ENCODE measurements at regions not wholly inside any gene's neighbourhood (a gene's known extent, or its start where the extent isn't known, plus 50 kb on each side); places are given as distances from the start of the nearest gene placed in this dataset.
"Not testable (repeated sequence)": the region's sequence is repeated elsewhere in the genome, so short reads cannot be mapped to it uniquely, and the experiment has no call there.

DNA sequence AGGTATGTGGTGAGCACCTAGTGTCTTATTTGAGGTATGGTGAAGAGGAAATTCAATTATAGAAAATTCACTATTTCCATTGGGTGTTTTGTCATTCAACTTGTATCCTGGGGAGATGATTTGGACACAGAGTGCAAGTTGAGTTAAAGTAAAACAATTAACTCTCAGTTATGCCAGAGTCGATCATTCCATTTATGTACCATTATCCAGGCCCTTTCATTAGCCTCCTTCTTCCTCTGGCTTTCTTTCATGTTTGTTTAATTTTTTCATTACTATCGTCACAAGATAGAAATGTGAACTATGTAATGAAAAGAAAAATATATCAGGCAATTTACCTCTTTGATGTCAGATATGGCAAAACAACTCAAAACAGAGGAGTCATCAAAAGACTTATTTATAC lies 1347.2 kb upstream of the NUDT12 start:
- DNase-seq = no peak

GRCh38 chr5:104904561-104904960 lies 1342.0 kb upstream of the NUDT12 start:
- DNase-seq = no peak

GRCh38 chr5:104903941-104904340 lies 1341.4 kb upstream of the NUDT12 start:
- DNase-seq = no peak

- DNase-seq = no peak
Observed at GRCh38 chr5:104891596-104891995, 1329.0 kb upstream of the NUDT12 start.

- no peak for DNase-seq
Observed at GRCh38 chr5:104890767-104891166, 1328.2 kb upstream of the NUDT12 start.

GRCh38 chr5:104859437-104859836 lies 1296.8 kb upstream of the NUDT12 start:
- DNase-seq = no peak

DNA sequence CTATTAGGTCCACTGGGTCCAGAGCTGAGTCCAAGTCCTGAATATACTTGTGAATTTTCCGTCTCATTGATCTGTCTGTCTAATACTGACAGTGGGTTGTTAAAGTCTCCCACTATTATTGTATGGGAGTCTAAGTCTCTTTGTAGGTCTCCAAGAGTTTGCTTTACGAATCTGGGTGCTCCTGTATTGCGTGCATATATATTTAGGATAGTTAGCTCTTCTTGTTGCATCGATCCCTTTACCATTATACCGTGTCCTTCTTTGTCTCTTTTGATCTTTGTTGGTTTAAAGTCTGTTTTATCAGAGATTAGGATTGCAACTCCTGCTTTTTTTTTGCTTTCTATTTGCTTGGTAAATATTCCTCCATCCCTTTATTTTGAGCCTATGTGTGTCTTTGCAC lies 1289.5 kb upstream of the NUDT12 start:
- DNase-seq = not testable (repeated sequence)

GRCh38 chr5:104845541-104845940 lies 1283.0 kb upstream of the NUDT12 start:
- DNase-seq = no peak

GRCh38 chr5:104843822-104844221 lies 1281.2 kb upstream of the NUDT12 start:
- no peak for DNase-seq

DNA sequence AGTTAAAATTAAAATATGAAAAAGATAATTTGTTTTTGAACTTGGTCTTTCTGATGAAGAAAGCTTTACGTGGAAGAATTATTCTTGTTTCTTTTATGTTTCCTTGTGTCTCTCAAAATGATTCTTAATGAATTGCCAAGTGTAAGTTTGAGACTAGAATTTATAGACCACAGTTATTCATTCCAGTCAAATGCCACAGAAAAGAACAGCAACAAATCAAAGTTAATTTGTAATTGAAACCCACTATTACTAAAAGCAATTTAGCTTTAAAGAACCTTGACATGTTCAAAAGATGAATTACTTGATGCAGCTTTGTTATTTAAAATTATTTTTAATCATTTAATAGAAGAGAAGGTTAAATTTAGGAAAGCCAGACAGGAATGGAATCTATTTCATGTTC lies 1277.7 kb upstream of the NUDT12 start:
- DNase-seq = no peak

- not testable (repeated sequence) for DNase-seq
Observed at GRCh38 chr5:104831515-104831914, 1268.9 kb upstream of the NUDT12 start.

DNA sequence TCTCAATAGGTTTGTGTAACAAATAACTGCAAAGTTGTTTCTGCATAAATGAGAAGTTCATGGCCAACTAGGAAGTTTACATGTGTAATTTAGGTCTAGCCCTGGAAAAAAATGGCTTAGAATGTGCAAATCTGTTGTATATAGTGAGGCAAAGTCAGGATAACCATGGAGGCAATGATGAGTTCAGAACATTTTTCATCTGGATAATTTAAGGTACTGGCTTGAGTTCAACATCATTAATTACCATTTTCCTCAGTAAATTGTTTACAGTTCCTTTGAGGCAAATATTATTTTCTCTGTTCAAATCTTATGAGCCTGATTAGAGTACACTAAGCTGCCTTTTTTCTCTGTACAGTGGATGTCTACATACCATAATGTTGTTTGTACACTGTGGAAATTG lies 1259.0 kb upstream of the NUDT12 start:
- DNase-seq = peak in 1 of 3 donors; percentile 6

DNA sequence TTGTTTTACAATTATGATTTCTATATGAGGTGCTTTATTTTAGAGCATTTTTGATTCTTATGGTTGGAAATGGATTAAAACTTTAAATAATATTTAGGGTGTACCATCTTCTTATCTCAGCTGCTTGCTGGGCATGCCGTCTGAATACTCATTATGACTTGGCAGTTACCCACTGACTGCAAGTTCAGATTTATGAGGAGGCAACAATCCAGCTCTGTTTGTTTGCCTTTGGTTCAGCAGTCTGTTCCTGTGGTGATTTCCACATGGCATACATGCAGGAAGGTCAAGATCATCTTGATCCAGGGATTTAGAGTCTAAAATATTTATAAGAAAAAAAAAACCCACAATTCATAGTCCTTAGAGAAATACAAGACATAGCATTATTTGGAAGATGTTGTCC lies 1254.5 kb upstream of the NUDT12 start:
- DNase-seq = no peak

DNA sequence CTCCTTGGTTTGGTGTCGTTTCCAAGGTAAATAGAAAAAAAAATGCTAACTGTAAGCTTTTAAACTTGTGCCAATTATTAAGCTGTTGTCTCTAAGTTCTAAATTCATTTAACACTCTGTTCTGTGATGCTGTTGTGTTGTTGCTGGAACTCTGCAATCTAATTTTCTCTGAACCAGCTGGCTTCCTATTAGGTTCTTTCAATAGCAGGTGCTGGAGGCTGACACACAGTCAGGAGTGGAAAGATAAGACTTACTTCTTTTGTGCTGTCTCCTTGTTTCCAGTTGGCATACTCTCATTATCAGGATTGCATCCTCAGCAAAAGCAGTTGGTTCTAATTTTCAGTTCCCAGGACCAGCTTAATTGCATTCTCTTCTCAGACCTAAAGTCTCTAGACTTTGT lies 1252.6 kb upstream of the NUDT12 start:
- no peak for DNase-seq

DNA sequence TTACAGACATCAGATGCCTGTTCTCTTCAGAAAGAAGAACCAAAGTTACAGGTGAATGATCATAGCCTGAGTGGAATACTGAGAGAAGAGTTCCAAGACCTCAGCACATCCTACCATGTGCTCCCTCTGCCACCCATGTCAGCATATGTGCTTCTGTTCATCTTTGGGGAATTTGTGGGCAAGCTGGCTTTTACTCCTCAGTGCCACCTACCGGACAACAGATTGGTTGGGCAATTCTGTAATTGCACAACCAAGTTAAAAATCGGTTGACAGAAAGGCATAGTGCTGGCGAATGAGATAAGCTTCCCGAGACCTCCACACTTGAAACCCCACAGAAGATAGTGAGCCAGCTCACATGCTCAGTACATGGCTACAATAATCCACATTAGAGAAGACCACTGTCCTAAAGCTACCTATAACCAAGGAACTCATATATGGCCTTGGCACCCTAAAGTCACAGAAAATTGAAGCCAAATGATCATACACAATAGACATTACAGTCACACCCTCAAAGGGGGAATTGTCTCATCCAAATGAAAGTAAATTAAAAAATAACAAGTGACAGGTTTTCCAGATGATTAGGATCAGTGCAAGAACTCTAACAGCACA lies 1238.0 kb upstream of the NUDT12 start:
- no peak for DNase-seq

- DNase-seq = no peak
Observed at GRCh38 chr5:104793755-104794080, 1231.1 kb upstream of the NUDT12 start.

GRCh38 chr5:104793031-104793754 lies 1230.6 kb upstream of the NUDT12 start:
- DNase-seq = peak in 1 of 3 donors; percentile 38

DNA sequence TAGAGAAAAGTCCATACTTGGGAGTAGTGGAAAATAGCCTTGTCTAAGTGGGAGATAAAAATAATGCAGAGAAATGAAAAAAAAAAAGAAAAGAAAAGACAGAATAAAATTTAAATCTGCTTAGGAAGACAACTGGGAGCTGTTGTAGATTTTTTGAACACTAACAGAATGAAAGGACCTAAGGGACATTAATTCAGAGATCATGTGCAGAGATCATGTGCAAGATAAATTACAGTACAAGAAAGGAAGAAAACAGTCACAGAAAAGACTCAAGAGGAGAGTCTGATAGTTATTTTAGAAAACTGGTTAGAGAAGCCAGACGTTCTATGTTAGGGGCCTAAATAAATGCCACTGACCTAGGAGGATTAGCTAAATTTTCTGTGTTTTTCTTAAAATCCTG lies 1226.8 kb upstream of the NUDT12 start:
- peak; percentile 2 to 27 (median 18) for DNase-seq

DNA sequence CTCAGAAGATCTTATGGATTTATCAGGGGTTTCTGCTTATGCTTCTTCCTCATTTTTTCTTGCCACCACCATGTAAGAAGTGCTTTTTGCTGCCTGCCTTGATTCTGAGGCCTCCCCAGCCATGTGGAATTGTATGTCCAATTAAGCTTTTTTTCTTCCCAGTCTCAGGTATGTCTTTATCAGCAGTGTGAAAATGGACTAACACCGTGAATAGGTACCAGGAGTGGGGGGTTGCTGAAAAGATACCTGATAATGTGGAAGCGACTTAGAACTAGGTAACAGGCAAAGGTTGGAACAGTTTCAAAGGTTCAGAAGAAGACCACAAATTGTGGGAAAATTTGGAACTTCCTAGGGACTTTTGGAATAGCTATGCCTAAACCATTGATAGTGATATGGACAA lies 1222.5 kb upstream of the NUDT12 start:
- DNase-seq = no peak

DNA sequence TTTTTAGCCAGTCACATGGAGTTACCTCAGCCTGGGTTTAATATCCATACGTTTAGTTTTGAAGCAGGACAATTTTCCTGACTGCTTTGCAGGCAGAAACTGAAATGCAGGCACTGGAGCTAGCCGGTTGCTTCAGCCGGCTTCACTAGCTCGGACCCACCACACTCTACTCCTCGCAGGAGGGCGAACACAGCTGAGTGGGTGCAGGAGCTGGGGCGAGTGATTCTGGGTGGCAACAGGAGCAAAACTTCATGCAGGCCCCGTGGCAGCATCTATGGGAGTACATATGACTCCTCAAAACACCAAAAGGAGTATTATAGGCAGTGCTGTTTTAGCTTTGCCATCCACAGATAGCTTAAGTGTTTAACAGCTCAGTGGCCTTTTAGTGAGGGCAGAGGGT lies 1211.8 kb upstream of the NUDT12 start:
- no peak for DNase-seq

- no peak for DNase-seq
Observed at GRCh38 chr5:104764197-104764596, 1201.6 kb upstream of the NUDT12 start.

- DNase-seq = no peak
Observed at GRCh38 chr5:104763216-104763615, 1200.6 kb upstream of the NUDT12 start.

GRCh38 chr5:104757915-104758314 lies 1195.3 kb upstream of the NUDT12 start:
- no peak for DNase-seq

- no peak for DNase-seq
Observed at GRCh38 chr5:104755806-104756205, 1193.2 kb upstream of the NUDT12 start.
